ENCODE measurements at regions not wholly inside any gene's neighbourhood (a gene's known extent, or its start where the extent isn't known, plus 50 kb on each side); places are given as distances from the start of the nearest gene placed in this dataset.

DNA sequence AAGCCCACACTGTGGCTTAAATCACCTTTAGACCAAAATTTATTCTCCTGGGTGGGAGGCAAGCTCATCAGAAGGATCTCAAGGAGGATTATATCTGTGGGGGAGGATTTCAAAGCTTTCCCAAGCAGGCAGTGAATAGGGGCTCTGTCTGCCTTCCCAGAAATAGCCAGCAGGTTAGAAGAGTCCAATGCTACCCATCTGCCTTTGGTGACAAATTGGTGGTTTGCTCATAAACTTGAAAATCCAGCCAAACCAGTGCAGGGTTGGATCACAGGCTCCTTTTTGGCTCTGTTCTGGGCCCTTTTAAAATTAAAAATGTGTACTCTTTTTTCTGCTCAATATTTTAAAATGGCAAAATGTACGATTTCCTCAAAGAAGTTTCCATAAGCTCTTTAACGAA is 118.9 kb upstream of the ZC3H11B start:
- Histone ChIP-seq H3K4me3 (ENCODE audit: low read length in 2 of 2) (no peak overlapping the region), H3K27ac (ENCODE audit: low read depth in 1 of 2, low read length in 2 of 2) (no peak overlapping the region), H3K36me3 (ENCODE audit: control insufficient read depth in 1 of 2, insufficient read depth in 2 of 2, low read length in 1 of 2) (no peaks in the 10 kb centered on the region), H3K9me3 (ENCODE audit: control insufficient read depth, low read length) (no peaks in the 10 kb centered on the region), H3K27me3 (ENCODE audit: control insufficient read depth in 1 of 2, insufficient read depth in 2 of 2, low read length in 1 of 2) (no peaks in the 10 kb centered on the region), H3K4me1 (ENCODE audit: control insufficient read depth in 1 of 2, insufficient read depth in 2 of 2, low read length in 2 of 2) (no peaks in the 10 kb centered on the region)
- no peak for DNase-seq
- intact Hi-C loops (cut with DNase I): no loop called here
- WGBS, 2 donors: 86 to 87% methylated on average over 2 of the region's 2 CpGs
- no peak for ATAC-seq (ENCODE audit: low FRiP score)

DNA sequence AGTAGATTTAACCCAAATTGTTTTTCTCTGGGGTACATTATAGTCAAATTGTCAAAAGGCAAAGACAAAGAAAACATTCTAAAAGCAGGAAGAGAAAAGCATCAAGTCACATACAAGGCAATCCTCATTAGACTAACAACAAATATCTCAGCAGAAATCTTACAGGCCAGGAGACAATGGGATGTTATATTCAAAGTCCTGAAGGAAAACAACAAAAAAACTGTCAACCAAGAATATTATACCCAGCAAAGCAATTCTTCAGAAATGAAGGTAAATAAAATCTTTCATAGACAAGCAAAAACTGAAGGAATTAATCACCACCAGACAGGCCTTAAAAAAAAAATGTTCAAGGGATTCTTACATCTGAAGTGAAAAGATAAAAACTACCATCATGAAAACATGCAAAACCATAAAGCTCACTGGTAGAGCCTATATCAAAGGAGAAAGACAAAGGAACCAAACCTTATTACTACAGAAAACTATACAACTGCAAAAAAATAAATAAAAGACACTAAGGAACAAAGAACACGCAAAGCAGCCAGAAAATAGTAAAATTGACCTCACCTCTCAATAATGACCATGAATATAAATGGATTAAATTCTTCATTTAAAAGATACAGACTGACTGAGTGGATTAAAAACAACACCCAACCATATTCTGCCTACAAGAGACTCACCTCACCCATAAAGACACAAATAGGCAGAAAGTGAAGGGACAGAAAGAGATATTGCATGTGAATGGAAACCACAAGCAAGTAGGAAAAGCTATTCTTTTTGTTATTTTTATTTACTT is 113.8 kb upstream of the ZC3H11B start:
- DNase-seq (no peak), ATAC-seq (ENCODE audit: low FRiP score) (no peak)
- no peak overlapping the region for H3K4me3 ChIP-seq (ENCODE audit: low read length in 2 of 2)
- H3K9me3 ChIP-seq (ENCODE audit: control insufficient read depth, low read length): peaks cover 3% of the 10 kb centered on the region
- 91 to 100% methylated on average over 1 of the region's 1 CpG for WGBS, 2 donors
- intact Hi-C loops (cut with DNase I): no loop called here
- no peaks in the 10 kb centered on the region for H3K4me1 ChIP-seq (ENCODE audit: control insufficient read depth in 1 of 2, insufficient read depth in 2 of 2, low read length in 2 of 2)
- no peak overlapping the region for H3K27ac ChIP-seq (ENCODE audit: low read depth in 1 of 2, low read length in 2 of 2)
- no peaks in the 10 kb centered on the region for H3K36me3 ChIP-seq (ENCODE audit: control insufficient read depth in 1 of 2, insufficient read depth in 2 of 2, low read length in 1 of 2)
- H3K27me3 ChIP-seq (ENCODE audit: control insufficient read depth in 1 of 2, insufficient read depth in 2 of 2, low read length in 1 of 2): no peaks in the 10 kb centered on the region

DNA sequence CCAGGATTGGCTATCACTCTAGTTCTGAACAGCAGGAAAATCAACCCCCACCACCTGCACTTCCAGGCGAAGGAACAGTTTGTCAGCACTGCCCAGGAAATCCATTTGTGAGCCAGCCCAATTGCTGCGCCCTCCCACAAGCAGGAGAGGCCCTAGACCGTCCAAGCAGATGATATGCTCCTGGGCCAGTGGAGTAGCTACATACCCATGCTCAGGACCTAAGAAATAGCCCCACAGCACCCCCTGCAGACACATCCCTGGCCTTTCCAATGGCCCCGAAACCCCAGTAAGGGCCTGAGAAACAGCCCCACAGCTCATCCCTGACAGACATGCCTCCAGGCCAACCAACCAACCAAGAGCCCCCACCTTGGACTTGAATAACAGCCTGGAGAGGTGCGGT is 111.5 kb upstream of the ZC3H11B start:
- intact Hi-C loops (cut with DNase I): no loop called here
- H3K4me3 ChIP-seq (ENCODE audit: low read length in 2 of 2): no peak overlapping the region
- WGBS, 2 donors: 79 to 84% methylated on average over 5 of the region's 5 CpGs
- H3K9me3 ChIP-seq (ENCODE audit: control insufficient read depth, low read length): peaks cover 3% of the 10 kb centered on the region
- no peaks in the 10 kb centered on the region for H3K4me1 ChIP-seq (ENCODE audit: control insufficient read depth in 1 of 2, insufficient read depth in 2 of 2, low read length in 2 of 2)
- no peaks in the 10 kb centered on the region for H3K36me3 ChIP-seq (ENCODE audit: control insufficient read depth in 1 of 2, insufficient read depth in 2 of 2, low read length in 1 of 2)
- H3K27ac ChIP-seq (ENCODE audit: low read depth in 1 of 2, low read length in 2 of 2): no peak overlapping the region
- H3K27me3 ChIP-seq (ENCODE audit: control insufficient read depth in 1 of 2, insufficient read depth in 2 of 2, low read length in 1 of 2): no peaks in the 10 kb centered on the region
- ATAC-seq (ENCODE audit: low FRiP score) (no peak), DNase-seq (no peak)

DNA sequence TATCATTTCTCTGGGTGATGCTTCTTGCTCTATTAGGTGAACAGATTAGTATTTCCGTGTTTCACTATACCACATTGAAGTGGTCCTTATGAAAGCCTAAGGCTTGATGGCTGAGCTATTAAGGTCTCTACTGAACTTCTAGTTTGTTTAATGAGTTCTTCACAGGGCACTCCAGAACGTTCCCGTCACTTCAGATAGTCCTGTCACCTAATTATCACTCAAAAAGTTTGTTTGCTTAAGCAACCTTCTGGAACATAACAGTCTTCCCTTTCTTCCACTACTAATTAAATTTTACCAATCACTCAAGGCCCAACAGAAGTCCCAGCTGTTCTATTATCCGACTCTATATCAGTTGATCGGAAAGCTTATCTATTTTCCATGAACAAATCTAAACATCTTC is 104.6 kb upstream of the ZC3H11B start:
- Histone ChIP-seq H3K27me3 (ENCODE audit: control insufficient read depth in 1 of 2, insufficient read depth in 2 of 2, low read length in 1 of 2) (no peaks in the 10 kb centered on the region), H3K27ac (ENCODE audit: low read depth in 1 of 2, low read length in 2 of 2) (no peak overlapping the region), H3K36me3 (ENCODE audit: control insufficient read depth in 1 of 2, insufficient read depth in 2 of 2, low read length in 1 of 2) (no peaks in the 10 kb centered on the region), H3K4me1 (ENCODE audit: control insufficient read depth in 1 of 2, insufficient read depth in 2 of 2, low read length in 2 of 2) (no peaks in the 10 kb centered on the region), H3K9me3 (ENCODE audit: control insufficient read depth, low read length) (no peaks in the 10 kb centered on the region), H3K4me3 (ENCODE audit: low read length in 2 of 2) (no peak overlapping the region)
- no peak for DNase-seq
- 84 to 85% methylated on average over 5 of the region's 5 CpGs for WGBS, 2 donors
- ATAC-seq (ENCODE audit: low FRiP score): no peak
- intact Hi-C loops (cut with DNase I): no loop called here

DNA sequence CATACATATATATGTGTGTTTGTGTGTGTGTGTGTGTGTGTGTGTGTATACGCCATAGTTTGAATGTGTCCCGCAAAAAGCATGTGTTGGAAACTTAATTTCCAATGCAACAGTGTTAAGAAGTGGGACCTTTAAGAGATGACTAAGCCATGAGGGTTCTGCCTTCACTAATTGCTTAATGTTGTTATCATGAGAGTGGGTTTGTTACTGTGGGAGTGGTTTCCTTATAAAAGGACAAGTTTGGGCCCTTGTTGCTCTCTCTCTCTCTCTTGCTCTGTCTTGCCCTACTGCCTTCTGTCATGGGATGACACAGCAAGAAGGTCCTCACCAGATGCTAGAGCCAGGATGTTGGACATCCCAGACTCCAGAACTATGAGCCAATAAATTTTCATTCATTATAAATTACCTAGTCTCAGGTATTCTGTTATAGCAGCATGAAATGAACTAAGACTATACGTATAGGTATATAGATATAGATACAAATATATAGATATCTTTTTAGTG is 103.8 kb upstream of the ZC3H11B start:
- H3K4me3 ChIP-seq (ENCODE audit: low read length in 2 of 2): no peak overlapping the region
- DNase-seq (no peak), ATAC-seq (ENCODE audit: low FRiP score) (no peak)
- no peaks in the 10 kb centered on the region for H3K9me3 ChIP-seq (ENCODE audit: control insufficient read depth, low read length)
- intact Hi-C loops (cut with DNase I): no loop called here
- 95 to 97% methylated on average over 3 of the region's 3 CpGs for WGBS, 2 donors
- no peaks in the 10 kb centered on the region for H3K36me3 ChIP-seq (ENCODE audit: control insufficient read depth in 1 of 2, insufficient read depth in 2 of 2, low read length in 1 of 2)
- H3K27ac ChIP-seq (ENCODE audit: low read depth in 1 of 2, low read length in 2 of 2): no peak overlapping the region
- H3K27me3 ChIP-seq (ENCODE audit: control insufficient read depth in 1 of 2, insufficient read depth in 2 of 2, low read length in 1 of 2): no peaks in the 10 kb centered on the region
- no peaks in the 10 kb centered on the region for H3K4me1 ChIP-seq (ENCODE audit: control insufficient read depth in 1 of 2, insufficient read depth in 2 of 2, low read length in 2 of 2)

DNA sequence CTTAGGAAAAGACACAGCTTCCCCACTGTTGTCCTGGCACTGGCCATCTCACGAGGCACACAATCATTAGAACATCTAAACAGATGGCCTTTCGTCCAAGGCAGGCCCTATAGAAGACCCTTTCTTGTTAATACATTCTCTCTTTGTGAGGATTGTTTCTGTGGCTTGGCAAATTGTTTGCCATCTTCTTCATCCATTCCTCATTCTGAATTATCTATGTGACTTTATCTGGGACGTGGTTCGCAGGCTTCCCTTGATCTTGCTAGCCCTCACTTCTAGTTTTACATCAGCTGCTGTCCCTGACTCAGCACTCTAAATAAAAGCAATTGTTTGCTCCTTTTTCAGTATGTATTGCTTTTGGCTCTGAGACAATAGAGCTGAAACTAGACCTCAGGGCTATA is 101.1 kb upstream of the ZC3H11B start:
- no peak for ATAC-seq (ENCODE audit: low FRiP score)
- Histone ChIP-seq H3K4me1 (ENCODE audit: control insufficient read depth in 1 of 2, insufficient read depth in 2 of 2, low read length in 2 of 2) (no peaks in the 10 kb centered on the region), H3K27ac (ENCODE audit: low read depth in 1 of 2, low read length in 2 of 2) (no peak overlapping the region), H3K4me3 (ENCODE audit: low read length in 2 of 2) (no peak overlapping the region), H3K27me3 (ENCODE audit: control insufficient read depth in 1 of 2, insufficient read depth in 2 of 2, low read length in 1 of 2) (no peaks in the 10 kb centered on the region), H3K9me3 (ENCODE audit: control insufficient read depth, low read length) (no peaks in the 10 kb centered on the region), H3K36me3 (ENCODE audit: control insufficient read depth in 1 of 2, insufficient read depth in 2 of 2, low read length in 1 of 2) (no peaks in the 10 kb centered on the region)
- 76 to 80% methylated on average over 4 of the region's 4 CpGs for WGBS, 2 donors
- no peak for DNase-seq
- intact Hi-C loops (cut with DNase I): no loop called here

DNA sequence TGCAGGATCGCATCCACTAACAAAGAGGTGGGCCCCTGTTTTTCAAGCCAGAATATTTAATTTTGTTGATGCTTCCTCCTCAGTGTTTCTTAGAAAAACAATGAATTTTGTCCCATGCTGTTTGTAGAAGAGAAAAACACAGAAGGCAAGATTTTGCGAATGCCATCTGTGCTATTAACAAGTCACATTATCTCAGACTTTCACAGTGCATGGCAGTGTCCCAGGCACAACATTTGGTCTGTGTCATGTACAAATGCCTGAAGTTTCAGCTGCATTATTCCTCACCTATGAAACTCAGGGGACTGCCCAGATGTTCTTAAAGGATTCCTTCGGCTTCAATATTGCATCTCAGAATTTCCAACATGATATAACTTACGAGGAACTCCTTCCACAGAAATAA is 99.6 kb upstream of the ZC3H11B start:
- ATAC-seq (ENCODE audit: low FRiP score): no peak
- Histone ChIP-seq H3K27ac (ENCODE audit: low read depth in 1 of 2, low read length in 2 of 2) (no peak overlapping the region), H3K4me3 (ENCODE audit: low read length in 2 of 2) (no peak overlapping the region), H3K4me1 (ENCODE audit: control insufficient read depth in 1 of 2, insufficient read depth in 2 of 2, low read length in 2 of 2) (no peaks in the 10 kb centered on the region), H3K36me3 (ENCODE audit: control insufficient read depth in 1 of 2, insufficient read depth in 2 of 2, low read length in 1 of 2) (no peaks in the 10 kb centered on the region), H3K9me3 (ENCODE audit: control insufficient read depth, low read length) (no peaks in the 10 kb centered on the region), H3K27me3 (ENCODE audit: control insufficient read depth in 1 of 2, insufficient read depth in 2 of 2, low read length in 1 of 2) (no peaks in the 10 kb centered on the region)
- DNase-seq: no peak
- WGBS, 2 donors: 61 to 62% methylated on average over 4 of the region's 4 CpGs
- intact Hi-C loops (cut with DNase I): no loop called here

DNA sequence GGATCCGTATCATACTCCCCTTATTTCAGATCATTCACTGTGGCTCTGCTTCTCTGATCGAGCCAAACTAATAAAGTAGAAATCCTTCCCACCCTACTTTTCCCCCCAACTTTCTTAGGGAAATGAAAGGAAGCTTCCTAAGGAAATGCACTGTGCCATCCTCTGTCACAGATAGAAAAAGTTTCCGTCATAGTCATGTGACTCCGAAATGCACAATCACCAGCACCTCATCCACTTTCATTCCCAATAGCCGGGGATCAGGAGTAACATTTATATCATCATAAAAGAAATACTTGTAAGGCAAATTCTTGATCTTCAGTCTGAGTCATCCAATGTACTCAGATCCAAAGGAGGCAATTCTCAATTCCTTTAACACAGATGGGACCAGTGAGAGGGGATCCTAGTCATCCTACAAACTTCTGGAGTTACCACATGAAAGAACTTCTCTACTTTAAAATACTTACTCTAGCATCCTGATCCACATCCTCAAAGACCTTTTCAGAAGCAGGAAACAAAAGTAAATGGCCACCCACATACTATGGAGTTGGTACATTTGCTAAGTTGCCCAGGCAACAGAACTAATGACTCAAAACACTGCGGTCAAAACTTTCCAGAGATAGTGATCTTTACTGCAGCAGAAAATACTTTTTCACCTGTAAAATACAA is 97.8 kb upstream of the ZC3H11B start:
- Histone ChIP-seq H3K9me3 (ENCODE audit: control insufficient read depth, low read length) (no peaks in the 10 kb centered on the region), H3K27me3 (ENCODE audit: control insufficient read depth in 1 of 2, insufficient read depth in 2 of 2, low read length in 1 of 2) (no peaks in the 10 kb centered on the region), H3K4me1 (ENCODE audit: control insufficient read depth in 1 of 2, insufficient read depth in 2 of 2, low read length in 2 of 2) (no peaks in the 10 kb centered on the region), H3K27ac (ENCODE audit: low read depth in 1 of 2, low read length in 2 of 2) (no peak overlapping the region), H3K4me3 (ENCODE audit: low read length in 2 of 2) (no peak overlapping the region), H3K36me3 (ENCODE audit: control insufficient read depth in 1 of 2, insufficient read depth in 2 of 2, low read length in 1 of 2) (no peaks in the 10 kb centered on the region)
- intact Hi-C loops (cut with DNase I): no loop called here
- 92 to 94% methylated on average over 6 of the region's 6 CpGs for WGBS, 2 donors
- ATAC-seq (ENCODE audit: low FRiP score) (no peak), DNase-seq (no peak)

All from aorta (tissue), 5 donors.